ENCODE measurements at regions not wholly inside any gene's neighbourhood (a gene's known extent, or its start where the extent isn't known, plus 50 kb on each side); places are given as distances from the start of the nearest gene placed in this dataset.

- no peak for DNase-seq
These were observed 146.6 kb upstream of the TBL1X start for GRCh38 chrX:9318213-9318612.

GRCh38 chrX:9318766-9319165, 146.1 kb upstream of the TBL1X start:
- no peak for DNase-seq

- no peak for DNase-seq
These were observed 143.9 kb upstream of the TBL1X start for GRCh38 chrX:9320940-9321339.

- no peak for DNase-seq
These were observed 140.2 kb upstream of the TBL1X start for GRCh38 chrX:9324676-9325075.

- DNase-seq = no peak
These were observed 138.5 kb upstream of the TBL1X start for GRCh38 chrX:9326369-9326768.

- no peak for DNase-seq
These were observed 137.6 kb upstream of the TBL1X start for GRCh38 chrX:9327086-9327746.

GRCh38 chrX:9327747-9328145, 137.1 kb upstream of the TBL1X start:
- DNase-seq = no peak

- no peak for DNase-seq
These were observed 135.8 kb upstream of the TBL1X start for GRCh38 chrX:9329056-9329455.

GRCh38 chrX:9330249-9330982, 134.4 kb upstream of the TBL1X start:
- DNase-seq = no peak

- DNase-seq = no peak
These were observed 130.8 kb upstream of the TBL1X start for GRCh38 chrX:9333873-9334560.

GRCh38 chrX:9335251-9335650, 129.6 kb upstream of the TBL1X start:
- no peak for DNase-seq

- DNase-seq = no peak
These were observed 128.4 kb upstream of the TBL1X start for GRCh38 chrX:9336456-9336855.

GRCh38 chrX:9337046-9337445, 127.8 kb upstream of the TBL1X start:
- no peak for DNase-seq

- no peak for DNase-seq
These were observed 125.9 kb upstream of the TBL1X start for GRCh38 chrX:9338986-9339385.

GRCh38 chrX:9339603-9340491, 125.0 kb upstream of the TBL1X start:
- no peak for DNase-seq

GRCh38 chrX:9340598-9341290, 124.1 kb upstream of the TBL1X start:
- DNase-seq = no peak

- no peak for DNase-seq
These were observed 123.3 kb upstream of the TBL1X start for GRCh38 chrX:9341291-9342201.

GRCh38 chrX:9342561-9343051, 122.3 kb upstream of the TBL1X start:
- DNase-seq = peak; percentile 50 to 59

GRCh38 chrX:9343971-9344370, 120.9 kb upstream of the TBL1X start:
- no peak for DNase-seq

GRCh38 chrX:9345957-9346356, 118.9 kb upstream of the TBL1X start:
- no peak for DNase-seq
